GM18951 (cell line): ENCODE measurements at regions not wholly inside any gene's neighbourhood (a gene's known extent, or its start where the extent isn't known, plus 50 kb on each side); places are given as distances from the start of the nearest gene placed in this dataset.

ENCODE experiments used
- POLR2A ChIP-seq: IDR thresholded peaks from 4 replicates; pipeline ENCODE4 v1.6.1; 2011; ENCODE audit warnings: mild to moderate bottlenecking; ENCODE audit not compliant: insufficient read length, insufficient read depth; ENCODE audit errors: extremely low read depth
- in situ Hi-C: fragments of 300-500 bp; cut with MboI; formaldehyde crosslinking; loops from one replicate; pipeline ENCODE4 v1.12.0; 2022; ENCODE audit warnings: low sequenced_read_pairs, mixed read lengths, inconsistent platforms; ENCODE audit not compliant: unreplicated experiment

GRCh38 chr1:56320464-56321149 lies 258.8 kb downstream of the PLPP3 start:
- in situ Hi-C loops: no loop called here
- TF ChIP-seq POLR2A: no peak

- in situ Hi-C loops: no loop called here
These were observed 261.6 kb downstream of the PLPP3 start for GRCh38 chr1:56317722-56318121.

GRCh38 chr1:56315293-56315942 lies 263.9 kb downstream of the PLPP3 start:
- no peak for TF ChIP-seq POLR2A
- in situ Hi-C loops: no loop called here

More at GRCh38 chr1:56317722-56318121, 261.6 kb downstream of the PLPP3 start:
- no peak for TF ChIP-seq POLR2A

- in situ Hi-C loops: no loop called here
- no peak for TF ChIP-seq POLR2A
These were observed 265.8 kb downstream of the PLPP3 start for GRCh38 chr1:56313560-56313959.

GRCh38 chr1:56311766-56312165 lies 267.6 kb downstream of the PLPP3 start:
- no peak for TF ChIP-seq POLR2A
- in situ Hi-C loops: no loop called here

GRCh38 chr1:56310945-56311344 lies 268.4 kb downstream of the PLPP3 start:
- TF ChIP-seq POLR2A: no peak
- in situ Hi-C loops: no loop called here

GRCh38 chr1:56309065-56309464 lies 270.3 kb downstream of the PLPP3 start:
- in situ Hi-C loops: no loop called here

GRCh38 chr1:56304975-56305374 lies 274.4 kb downstream of the PLPP3 start:
- in situ Hi-C loops: no loop called here
- TF ChIP-seq POLR2A: no peak

More at GRCh38 chr1:56309065-56309464, 270.3 kb downstream of the PLPP3 start:
- TF ChIP-seq POLR2A: no peak

GRCh38 chr1:56303805-56304204 lies 275.6 kb downstream of the PLPP3 start:
- in situ Hi-C loops: no loop called here

GRCh38 chr1:56302878-56303277 lies 276.5 kb downstream of the PLPP3 start:
- in situ Hi-C loops: no loop called here
- TF ChIP-seq POLR2A: no peak

More at GRCh38 chr1:56303805-56304204, 275.6 kb downstream of the PLPP3 start:
- no peak for TF ChIP-seq POLR2A

GRCh38 chr1:56301791-56302190 lies 277.6 kb downstream of the PLPP3 start:
- no peak for TF ChIP-seq POLR2A
- in situ Hi-C loops: no loop called here

GRCh38 chr1:56300836-56301235 lies 278.5 kb downstream of the PLPP3 start:
- in situ Hi-C loops: no loop called here
- no peak for TF ChIP-seq POLR2A

- no peak for TF ChIP-seq POLR2A
- in situ Hi-C loops: no loop called here
These were observed 280.5 kb downstream of the PLPP3 start for GRCh38 chr1:56298866-56299265.

GRCh38 chr1:56297904-56298303 lies 281.5 kb downstream of the PLPP3 start:
- in situ Hi-C loops: no loop called here
- no peak for TF ChIP-seq POLR2A

- no peak for TF ChIP-seq POLR2A
- in situ Hi-C loops: no loop called here
These were observed 282.2 kb downstream of the PLPP3 start for GRCh38 chr1:56297208-56297607.
